Fibroblast of the aortic adventitia (primary cell): ENCODE measurements at regions not wholly inside any gene's neighbourhood (a gene's known extent, or its start where the extent isn't known, plus 50 kb on each side); places are given as distances from the start of the nearest gene placed in this dataset.

Experiments used
- DNase-seq: peaks from one replicate; pipeline ENCODE4 v3.0.0-alpha.2; 2010; ENCODE audit warnings: low read depth
- H3K4me3 ChIP-seq: 2 replicates; pipeline ENCODE4 v1.5.1; 2011; ENCODE audit warnings: low read depth, mild to moderate bottlenecking, control low read depth, low read length, moderate library complexity
- TF ChIP-seq, protein P1 (sequence below): IDR thresholded peaks from 2 replicates; pipeline ENCODE4 v1.5.1; 2011; ENCODE audit warnings: mild to moderate bottlenecking, low read length, control low read depth, inconsistent platforms; ENCODE audit not compliant: insufficient read depth

DNA sequence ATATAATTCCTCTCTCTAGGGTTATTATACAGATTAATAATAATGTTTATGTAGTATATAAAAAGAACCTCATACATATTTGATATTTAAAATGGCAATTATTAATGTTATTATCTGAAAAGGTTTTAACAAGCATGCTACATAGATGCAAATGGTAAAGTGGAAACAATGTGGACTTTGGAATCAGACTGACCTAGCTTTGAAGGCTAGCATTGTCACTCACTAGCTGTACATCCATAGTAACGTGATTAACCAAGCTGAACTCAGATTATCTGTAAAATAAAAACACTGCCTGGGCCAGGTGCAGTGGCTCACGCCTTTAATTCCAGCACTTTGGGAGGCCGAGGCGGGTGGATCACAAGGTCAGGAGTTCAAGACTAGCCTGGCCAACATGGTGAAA lies 233.7 kb upstream of the SPRY1 start:
- TF ChIP-seq, protein P1, sequence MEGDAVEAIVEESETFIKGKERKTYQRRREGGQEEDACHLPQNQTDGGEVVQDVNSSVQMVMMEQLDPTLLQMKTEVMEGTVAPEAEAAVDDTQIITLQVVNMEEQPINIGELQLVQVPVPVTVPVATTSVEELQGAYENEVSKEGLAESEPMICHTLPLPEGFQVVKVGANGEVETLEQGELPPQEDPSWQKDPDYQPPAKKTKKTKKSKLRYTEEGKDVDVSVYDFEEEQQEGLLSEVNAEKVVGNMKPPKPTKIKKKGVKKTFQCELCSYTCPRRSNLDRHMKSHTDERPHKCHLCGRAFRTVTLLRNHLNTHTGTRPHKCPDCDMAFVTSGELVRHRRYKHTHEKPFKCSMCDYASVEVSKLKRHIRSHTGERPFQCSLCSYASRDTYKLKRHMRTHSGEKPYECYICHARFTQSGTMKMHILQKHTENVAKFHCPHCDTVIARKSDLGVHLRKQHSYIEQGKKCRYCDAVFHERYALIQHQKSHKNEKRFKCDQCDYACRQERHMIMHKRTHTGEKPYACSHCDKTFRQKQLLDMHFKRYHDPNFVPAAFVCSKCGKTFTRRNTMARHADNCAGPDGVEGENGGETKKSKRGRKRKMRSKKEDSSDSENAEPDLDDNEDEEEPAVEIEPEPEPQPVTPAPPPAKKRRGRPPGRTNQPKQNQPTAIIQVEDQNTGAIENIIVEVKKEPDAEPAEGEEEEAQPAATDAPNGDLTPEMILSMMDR = no peak
- no peak overlapping the region for H3K4me3 ChIP-seq
- no peak for DNase-seq

DNA sequence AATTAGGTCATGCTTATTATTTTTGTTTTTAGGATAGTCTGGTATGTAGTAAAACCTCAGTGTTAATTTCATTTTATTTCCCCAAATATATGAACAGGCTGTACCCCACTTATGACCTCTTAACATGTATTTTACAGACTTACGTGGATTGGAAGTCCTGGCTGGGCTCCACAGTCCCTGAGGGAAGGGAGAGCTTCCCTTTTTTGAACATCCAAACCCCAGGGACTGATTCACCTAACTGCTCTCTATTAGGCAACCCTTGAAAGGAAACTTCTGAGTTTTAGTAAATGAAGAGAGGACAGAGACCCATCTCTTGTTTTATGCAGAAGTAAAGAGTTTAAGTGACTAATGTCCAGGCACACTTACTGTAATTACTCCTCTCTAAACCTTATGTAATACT lies 233.1 kb upstream of the SPRY1 start:
- TF ChIP-seq, protein P1 = no peak
- DNase-seq = no peak
- H3K4me3 ChIP-seq = no peak overlapping the region

DNA sequence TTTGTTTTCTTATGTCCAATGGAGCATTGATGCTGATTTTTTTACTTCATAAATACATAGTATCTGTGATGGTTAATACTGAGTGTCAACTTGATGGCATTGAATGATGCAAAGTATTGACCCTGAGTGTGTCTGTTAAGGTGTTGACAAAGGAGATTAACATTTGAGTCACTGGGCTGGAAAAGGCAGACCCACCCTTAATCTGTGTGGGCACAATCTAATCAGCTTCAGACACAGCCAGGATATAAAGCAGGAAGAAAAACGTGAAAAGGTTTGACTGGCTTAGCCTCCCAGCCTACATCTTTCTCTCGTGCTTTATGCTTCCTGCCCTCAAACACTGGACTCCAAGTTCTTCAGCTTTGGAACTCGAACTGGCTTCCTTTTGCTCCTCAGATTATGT lies 230.6 kb upstream of the SPRY1 start:
- TF ChIP-seq, protein P1 = no peak
- H3K4me3 ChIP-seq = no peak overlapping the region
- DNase-seq = no peak

DNA sequence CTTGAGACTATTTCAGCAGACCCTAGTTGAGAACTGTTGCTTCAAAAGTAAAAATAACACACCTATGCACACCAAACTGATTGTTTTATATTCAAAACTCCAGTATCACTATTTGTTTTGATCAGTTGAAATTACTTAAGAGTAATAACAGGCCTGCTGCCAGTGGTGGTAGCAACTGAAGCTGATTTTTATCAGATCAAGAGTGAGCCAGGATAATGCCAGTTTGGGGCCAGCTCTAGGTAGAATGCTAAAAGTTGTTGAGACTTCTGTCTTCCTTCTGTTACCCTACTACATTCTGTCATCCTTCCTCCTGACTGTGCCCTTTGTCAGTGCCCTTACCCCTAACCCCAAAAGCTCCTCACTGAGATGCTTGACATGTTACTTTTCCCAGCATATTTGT lies 228.7 kb upstream of the SPRY1 start:
- no peak overlapping the region for H3K4me3 ChIP-seq
- TF ChIP-seq, protein P1 = no peak
- no peak for DNase-seq

DNA sequence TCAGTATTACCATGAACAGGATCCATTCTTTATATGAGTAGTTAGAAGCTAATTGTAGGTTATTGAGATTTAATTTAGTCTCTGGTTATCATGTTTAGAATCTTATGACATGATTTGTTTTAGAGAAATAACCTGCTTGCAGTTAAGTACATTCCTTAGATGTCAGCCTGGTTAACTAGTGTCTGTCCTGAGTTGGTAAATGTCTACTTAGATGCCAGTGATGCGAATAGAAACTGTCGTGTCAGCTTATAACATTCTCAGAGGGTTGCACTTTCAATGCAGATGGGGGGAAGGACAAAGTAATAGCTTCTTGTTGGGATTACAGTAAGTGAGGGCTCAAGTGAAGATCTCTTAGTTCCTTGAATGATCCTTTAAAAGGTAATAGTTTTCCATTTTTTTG lies 227.8 kb upstream of the SPRY1 start:
- no peak overlapping the region for H3K4me3 ChIP-seq
- TF ChIP-seq, protein P1 = no peak
- DNase-seq = no peak

DNA sequence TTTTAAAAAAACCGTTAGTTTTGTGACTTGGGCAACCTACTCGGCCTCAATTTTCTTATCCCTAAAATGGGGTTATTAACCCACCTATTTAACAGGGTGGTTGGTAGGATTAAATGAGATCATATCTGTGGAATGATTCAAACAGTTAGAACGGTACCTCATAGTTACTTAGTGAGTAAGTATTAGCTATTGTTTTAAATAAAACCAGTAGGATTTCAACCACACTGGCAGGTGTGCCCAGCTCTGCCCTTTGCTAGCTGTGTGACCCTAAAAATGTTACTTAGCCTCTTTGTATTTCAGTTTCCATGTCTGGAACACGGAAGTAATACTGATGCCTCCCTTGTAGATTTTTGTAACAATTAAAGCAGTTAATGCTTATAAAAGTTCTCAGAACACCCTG lies 225.8 kb upstream of the SPRY1 start:
- TF ChIP-seq, protein P1 = no peak
- no peak overlapping the region for H3K4me3 ChIP-seq
- DNase-seq = no peak

DNA sequence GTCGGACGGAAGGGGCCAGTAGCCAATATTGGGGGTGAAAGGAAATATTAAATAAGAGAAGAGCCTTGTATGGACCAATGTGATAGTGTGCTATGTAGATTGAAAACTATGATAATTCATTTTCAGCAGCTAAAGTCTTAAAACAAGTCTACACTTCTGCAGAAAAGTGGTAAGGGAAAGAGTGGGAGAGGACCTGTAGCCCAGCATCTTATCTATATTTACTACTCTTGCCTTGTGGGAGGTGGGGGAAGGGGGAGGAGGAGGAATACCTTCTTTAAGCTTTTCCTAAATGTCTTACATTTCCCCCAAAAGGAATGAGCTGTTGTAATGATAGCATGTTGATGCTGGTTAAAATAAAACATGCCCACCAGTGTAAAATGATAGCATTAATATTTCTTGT lies 220.0 kb upstream of the SPRY1 start:
- no peak overlapping the region for H3K4me3 ChIP-seq
- TF ChIP-seq, protein P1 = no peak
- no peak for DNase-seq
